ENCODE measurements at regions not wholly inside any gene's neighbourhood (a gene's known extent, or its start where the extent isn't known, plus 50 kb on each side); places are given as distances from the start of the nearest gene placed in this dataset.
A peak's percentile ranks its signal among the peaks of the same experiment; 100 is the strongest.

GRCh38 chr11:57904376-57904775, 119.3 kb upstream of the OR9Q1 start:
- Histone ChIP-seq H2BK120ac (ENCODE audit: low read depth, low read length, poor library complexity, severe bottlenecking) (no peak overlapping the region), H3K18ac (ENCODE audit: insufficient read length, low read depth, low read length) (no peak overlapping the region), H3K4me1 (ENCODE audit: insufficient read depth, low read length) (no peaks in the 10 kb centered on the region; the same call in 1 of the 2 replicates), H3K79me1 (ENCODE audit: insufficient read depth, low read depth, low read length, poor library complexity, severe bottlenecking) (no peaks in the 10 kb centered on the region), H3K4ac (ENCODE audit: low read depth, low read length) (no peak overlapping the region), H3K23ac (ENCODE audit: insufficient read length, low read depth, low read length) (no peak overlapping the region), H3K9me3 (ENCODE audit: control insufficient read depth, low read depth, low read length) (no peaks in the 10 kb centered on the region), H3K56ac (ENCODE audit: insufficient read length, low read depth, low read length) (no peak overlapping the region), H4K5ac (ENCODE audit: insufficient read length, low read depth, low read length) (no peak overlapping the region), H4K91ac (ENCODE audit: insufficient read length, low read depth, low read length) (no peak overlapping the region), H3K27me3 (ENCODE audit: insufficient read depth, low read length) (no peaks in the 10 kb centered on the region), H2AFZ (ENCODE audit: low read length) (no peak overlapping the region), H2BK20ac (ENCODE audit: low read depth, low read length, poor library complexity, severe bottlenecking) (no peak overlapping the region), H2AK5ac (ENCODE audit: insufficient read length, low read length) (no peak overlapping the region), H3K79me2 (ENCODE audit: insufficient read depth, low read length) (no peaks in the 10 kb centered on the region), H3K27ac (ENCODE audit: insufficient read length, low read depth, low read length) (no peak overlapping the region), H4K20me1 (ENCODE audit: control insufficient read depth, insufficient read depth, insufficient read length) (no peaks in the 10 kb centered on the region), H3K4me2 (ENCODE audit: insufficient read depth, insufficient read length, low read length) (no peak overlapping the region), H2BK15ac (ENCODE audit: low read depth, low read length) (no peak overlapping the region), H2BK5ac (ENCODE audit: insufficient read length, low read length) (no peak overlapping the region), H3K14ac (ENCODE audit: insufficient read depth, low read length) (no peak overlapping the region), H3T11ph (ENCODE audit: low read length) (no peak overlapping the region), H3K9ac (ENCODE audit: extremely low read depth, insufficient read length, low read length) (no peak overlapping the region), H2BK12ac (ENCODE audit: insufficient read length, low read depth, low read length) (no peak overlapping the region), H3K23me2 (ENCODE audit: insufficient read length, low read depth, low read length, poor library complexity, severe bottlenecking) (no peaks in the 10 kb centered on the region), H4K8ac (replicated peaks; ENCODE audit: insufficient read length, low read depth, low read length) (no peak overlapping the region)
- Mint-ChIP-seq H3K4me1 (peaks cover 12 to 15% of the 10 kb centered on the region in 2 experiments), H3K27me3 (ENCODE audit: low read depth) (no peaks in the 10 kb centered on the region), H3K9me3 (peaks cover 36 to 47% of the 10 kb centered on the region in 2 experiments), H3K27ac (peak overlapping the region in 1 of 3 experiments; percentile 85; a peak in 1 of 7 replicates), H3K36me3 (ENCODE audit: insufficient read depth in 1 of 3, low read depth in 3 of 3) (peaks cover 6 to 24% (median 11%) of the 10 kb centered on the region in 3 experiments), H3K4me3 (no peak overlapping the region; a peak in 1 of 5 replicates)
- TF ChIP-seq CTCF (conservative IDR thresholded peaks at IDR 0.05): no peak
- WGBS (ENCODE audit: extremely low coverage, insufficient read length, low lambda C conversion rate): no CpG with 5 or more reads among the region's 10 CpGs
- no peak for DNase-seq

Measured in H9 (cell line).